ENCODE measurements at regions not wholly inside any gene's neighbourhood (a gene's known extent, or its start where the extent isn't known, plus 50 kb on each side); places are given as distances from the start of the nearest gene placed in this dataset.

DNA sequence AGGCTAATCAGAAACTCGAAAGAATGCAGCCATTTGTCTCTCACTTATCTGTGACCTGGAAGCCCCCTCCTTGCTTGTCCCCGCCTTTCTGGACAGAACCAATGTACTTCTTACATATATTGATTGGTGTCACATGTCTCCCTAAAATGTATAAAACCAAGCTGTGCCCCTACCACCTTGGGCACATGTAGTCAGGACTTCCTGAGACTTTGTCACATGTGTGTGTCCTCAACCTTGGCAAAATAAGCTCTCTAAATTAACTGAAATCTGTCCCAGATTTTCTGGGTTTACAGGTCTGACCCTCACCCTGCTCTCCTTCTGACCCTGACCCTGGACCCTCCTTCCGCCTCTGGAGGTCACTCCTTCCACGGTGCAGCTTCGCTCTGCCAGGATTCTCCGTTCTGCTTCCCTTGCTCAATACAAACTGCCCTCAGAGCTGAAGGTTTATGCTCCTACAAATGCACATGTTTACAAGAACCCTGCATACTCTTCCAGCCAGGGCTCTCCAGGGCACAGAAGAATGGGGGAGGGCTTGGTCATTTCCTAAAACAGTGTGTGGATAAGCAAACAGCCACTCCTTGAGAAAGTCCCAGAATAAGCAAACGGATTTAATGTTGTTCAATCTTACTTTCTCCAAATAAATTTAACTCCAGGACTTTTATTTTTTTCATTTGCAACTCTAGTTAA, 160.5 kb downstream of the ACTL8 start:
- peaks cover 31% of the 10 kb centered on the region for H3K27me3 Mint-ChIP-seq
- no peak overlapping the region for H3K4me3 Mint-ChIP-seq
- H3K9me3 Mint-ChIP-seq (ENCODE audit: low read depth), result no peaks in the 10 kb centered on the region
- no peaks in the 10 kb centered on the region for H3K36me3 Mint-ChIP-seq
- no peak overlapping the region for H3K27ac Mint-ChIP-seq
- no peaks in the 10 kb centered on the region for H3K4me1 Mint-ChIP-seq (ENCODE audit: low read depth)

DNA sequence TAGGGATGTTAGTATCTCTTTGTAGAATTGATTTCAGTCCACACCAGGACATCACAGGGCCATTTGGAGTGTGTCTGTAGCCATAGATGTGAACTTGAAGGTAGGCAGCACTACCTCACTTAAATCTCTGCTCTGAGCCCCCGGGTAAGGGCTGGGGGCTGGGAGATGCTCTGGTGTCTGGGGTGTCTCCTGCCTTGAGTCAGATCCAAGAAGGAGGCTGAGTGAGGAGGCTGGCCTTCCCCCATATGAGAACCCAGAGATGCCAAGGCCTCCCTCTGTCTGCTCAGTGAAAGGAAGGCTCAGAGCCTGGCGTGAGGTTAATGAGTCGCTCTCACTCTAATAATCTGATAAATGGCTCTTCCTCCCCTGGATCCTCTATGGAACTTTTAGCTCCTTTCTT, 161.6 kb downstream of the ACTL8 start:
- Mint-ChIP-seq H3K36me3 (no peaks in the 10 kb centered on the region), H3K9me3 (ENCODE audit: low read depth) (no peaks in the 10 kb centered on the region), H3K4me3 (no peak overlapping the region), H3K27ac (no peak overlapping the region), H3K27me3 (peaks cover 29% of the 10 kb centered on the region), H3K4me1 (ENCODE audit: low read depth) (no peaks in the 10 kb centered on the region)

DNA sequence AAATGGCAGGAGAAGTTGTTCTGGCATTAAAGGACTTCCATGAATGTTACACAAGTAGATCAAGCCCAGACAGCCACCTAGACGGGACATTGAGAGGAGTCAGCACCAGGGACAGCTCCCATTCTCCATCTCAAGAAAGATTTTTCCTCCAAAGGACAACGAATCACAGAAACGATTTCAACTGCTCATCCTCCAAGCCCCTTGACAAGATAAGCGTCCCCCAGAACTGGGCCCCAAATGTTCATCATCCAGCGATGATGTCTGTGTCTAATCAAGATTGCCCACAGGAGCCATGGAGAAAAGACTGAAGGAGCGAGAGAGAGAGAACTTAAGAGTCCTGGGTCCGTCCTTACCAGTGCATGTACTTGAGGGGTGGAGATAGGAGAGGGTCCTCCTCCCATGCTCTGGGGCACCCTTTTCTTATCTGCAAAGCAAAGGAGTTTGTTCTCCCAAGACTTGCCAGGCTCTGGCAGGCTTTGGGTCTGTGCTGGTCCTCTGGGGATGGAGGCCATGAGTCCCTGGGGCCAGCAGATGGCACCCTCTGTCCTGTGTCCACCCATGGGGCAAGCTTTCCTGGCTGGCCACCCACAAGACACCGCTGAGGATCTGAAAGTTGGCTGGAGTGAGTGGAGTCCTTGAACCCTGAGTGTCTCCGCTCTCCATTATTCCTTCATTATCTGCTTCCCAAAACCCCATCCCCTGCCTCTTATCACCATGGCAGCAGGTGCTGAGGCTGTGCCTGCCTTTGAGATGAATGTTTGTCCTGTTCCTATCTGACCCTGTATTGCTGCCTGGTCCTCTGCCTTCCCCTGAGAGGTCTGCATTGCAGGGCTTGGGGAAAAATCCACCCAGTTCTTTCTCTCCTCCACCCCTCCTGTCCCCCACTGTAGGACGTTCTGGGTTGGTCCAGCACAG, 164.6 kb downstream of the ACTL8 start:
- Mint-ChIP-seq H3K27me3 (peaks cover 27% of the 10 kb centered on the region), H3K27ac (no peak overlapping the region), H3K4me3 (no peak overlapping the region), H3K9me3 (ENCODE audit: low read depth) (no peaks in the 10 kb centered on the region), H3K4me1 (ENCODE audit: low read depth) (no peaks in the 10 kb centered on the region), H3K36me3 (no peaks in the 10 kb centered on the region)

DNA sequence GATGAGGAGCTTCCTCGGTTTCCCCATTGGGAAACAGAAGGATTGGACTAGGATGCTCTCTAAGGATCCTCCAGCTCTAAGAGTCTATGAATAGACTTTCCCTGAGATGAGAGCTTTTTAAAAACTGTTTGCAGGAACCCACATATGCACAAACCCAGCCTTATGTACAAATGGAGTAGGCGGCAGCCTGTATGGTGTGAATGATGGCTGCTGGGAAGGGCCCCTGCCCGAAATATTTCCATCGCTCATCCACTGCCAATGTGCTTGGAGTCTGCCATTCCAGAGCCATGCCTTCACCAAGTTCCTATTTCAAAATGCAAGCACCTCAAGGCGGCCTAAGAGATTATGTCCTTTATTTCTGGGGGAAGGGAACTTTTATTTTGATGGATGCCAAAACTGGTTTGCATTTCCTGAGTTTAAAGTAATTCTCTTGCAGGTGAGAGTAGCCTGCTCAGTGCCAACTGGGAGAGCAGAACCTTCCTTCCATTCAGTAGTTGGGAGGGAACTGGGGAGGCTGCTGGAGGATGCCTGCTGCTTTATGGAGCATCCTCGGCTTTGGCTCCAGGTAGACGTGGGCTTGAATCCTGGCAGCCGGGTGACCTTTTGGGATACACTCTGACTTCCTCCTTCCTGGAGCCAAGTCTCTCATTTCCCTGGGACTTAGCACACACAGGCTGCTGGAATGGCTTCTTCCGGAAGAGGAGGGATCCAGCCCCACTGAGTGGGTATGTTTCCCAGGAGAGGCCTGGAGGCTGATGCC, 165.9 kb downstream of the ACTL8 start:
- Mint-ChIP-seq H3K36me3 (no peaks in the 10 kb centered on the region), H3K9me3 (ENCODE audit: low read depth) (no peaks in the 10 kb centered on the region), H3K27ac (no peak overlapping the region), H3K4me3 (no peak overlapping the region), H3K27me3 (peaks cover 27% of the 10 kb centered on the region), H3K4me1 (ENCODE audit: low read depth) (no peaks in the 10 kb centered on the region)

DNA sequence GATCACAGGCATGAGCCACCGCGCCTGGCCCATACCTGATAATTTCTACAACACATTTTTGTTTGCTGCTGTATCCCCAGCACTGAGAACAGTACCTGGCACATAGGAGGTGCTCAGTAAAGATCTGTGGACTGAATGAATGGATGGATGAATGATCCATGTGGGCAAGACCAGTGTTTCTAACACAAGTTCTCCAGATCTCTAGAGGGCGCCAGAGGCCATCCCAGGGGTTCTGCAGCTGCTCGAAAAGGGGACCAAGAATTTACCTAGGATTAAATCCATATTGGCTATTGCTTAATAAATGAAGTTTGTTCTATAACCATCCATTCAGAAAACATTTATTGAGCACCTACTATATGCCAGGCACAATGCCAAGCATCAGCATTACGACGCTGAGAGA, 167.7 kb downstream of the ACTL8 start:
- no peak overlapping the region for H3K4me3 Mint-ChIP-seq
- H3K27me3 Mint-ChIP-seq, result peaks cover 21% of the 10 kb centered on the region
- H3K36me3 Mint-ChIP-seq, result no peaks in the 10 kb centered on the region
- no peaks in the 10 kb centered on the region for H3K9me3 Mint-ChIP-seq (ENCODE audit: low read depth)
- no peak overlapping the region for H3K27ac Mint-ChIP-seq
- H3K4me1 Mint-ChIP-seq (ENCODE audit: low read depth), result no peaks in the 10 kb centered on the region

DNA sequence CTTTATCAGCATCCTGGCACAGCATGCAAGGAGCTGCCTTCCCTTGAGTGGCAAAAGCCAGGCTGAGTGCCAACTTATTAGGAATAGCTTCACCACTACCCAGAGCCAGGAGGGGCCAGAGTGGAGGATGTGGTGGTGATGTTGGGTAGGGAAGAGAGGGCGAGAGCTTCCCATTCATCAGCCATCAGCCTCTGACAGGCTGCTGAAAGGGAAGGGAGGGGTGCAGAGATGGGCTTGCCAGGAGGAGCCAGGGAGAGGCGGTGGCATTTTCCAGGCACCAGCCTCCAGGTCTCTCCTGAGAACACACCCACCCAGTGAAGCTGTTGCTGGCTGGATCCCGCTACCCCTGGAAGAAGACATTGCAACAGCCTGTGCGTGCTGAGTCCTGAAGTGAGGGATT, 168.5 kb downstream of the ACTL8 start:
- Mint-ChIP-seq H3K9me3 (ENCODE audit: low read depth) (no peaks in the 10 kb centered on the region), H3K4me1 (ENCODE audit: low read depth) (no peaks in the 10 kb centered on the region), H3K4me3 (no peak overlapping the region), H3K27me3 (peaks cover 17% of the 10 kb centered on the region), H3K36me3 (no peaks in the 10 kb centered on the region), H3K27ac (no peak overlapping the region)

DNA sequence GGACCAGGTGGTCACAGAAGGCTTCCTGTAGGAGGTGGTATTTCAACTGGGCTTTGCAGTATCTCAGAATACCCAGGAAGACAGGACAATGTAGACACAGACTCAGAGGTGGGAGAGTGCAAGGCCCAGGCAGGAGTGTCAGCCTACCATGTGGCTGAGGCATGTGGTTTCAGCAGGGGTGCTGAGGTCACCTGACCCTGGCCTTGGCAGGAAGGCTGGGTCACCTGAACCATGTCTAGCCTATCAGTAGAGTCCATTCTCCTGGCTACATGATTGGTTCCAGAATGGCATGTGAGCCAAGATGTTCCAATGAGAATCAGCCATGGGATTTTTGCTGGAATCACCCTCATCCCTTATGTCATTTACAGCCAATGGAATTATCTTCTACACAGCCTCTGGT, 169.4 kb downstream of the ACTL8 start:
- H3K9me3 Mint-ChIP-seq (ENCODE audit: low read depth), result no peaks in the 10 kb centered on the region
- no peak overlapping the region for H3K27ac Mint-ChIP-seq
- H3K4me3 Mint-ChIP-seq, result no peak overlapping the region
- H3K36me3 Mint-ChIP-seq, result no peaks in the 10 kb centered on the region
- H3K4me1 Mint-ChIP-seq (ENCODE audit: low read depth), result no peaks in the 10 kb centered on the region
- peaks cover 13% of the 10 kb centered on the region for H3K27me3 Mint-ChIP-seq

DNA sequence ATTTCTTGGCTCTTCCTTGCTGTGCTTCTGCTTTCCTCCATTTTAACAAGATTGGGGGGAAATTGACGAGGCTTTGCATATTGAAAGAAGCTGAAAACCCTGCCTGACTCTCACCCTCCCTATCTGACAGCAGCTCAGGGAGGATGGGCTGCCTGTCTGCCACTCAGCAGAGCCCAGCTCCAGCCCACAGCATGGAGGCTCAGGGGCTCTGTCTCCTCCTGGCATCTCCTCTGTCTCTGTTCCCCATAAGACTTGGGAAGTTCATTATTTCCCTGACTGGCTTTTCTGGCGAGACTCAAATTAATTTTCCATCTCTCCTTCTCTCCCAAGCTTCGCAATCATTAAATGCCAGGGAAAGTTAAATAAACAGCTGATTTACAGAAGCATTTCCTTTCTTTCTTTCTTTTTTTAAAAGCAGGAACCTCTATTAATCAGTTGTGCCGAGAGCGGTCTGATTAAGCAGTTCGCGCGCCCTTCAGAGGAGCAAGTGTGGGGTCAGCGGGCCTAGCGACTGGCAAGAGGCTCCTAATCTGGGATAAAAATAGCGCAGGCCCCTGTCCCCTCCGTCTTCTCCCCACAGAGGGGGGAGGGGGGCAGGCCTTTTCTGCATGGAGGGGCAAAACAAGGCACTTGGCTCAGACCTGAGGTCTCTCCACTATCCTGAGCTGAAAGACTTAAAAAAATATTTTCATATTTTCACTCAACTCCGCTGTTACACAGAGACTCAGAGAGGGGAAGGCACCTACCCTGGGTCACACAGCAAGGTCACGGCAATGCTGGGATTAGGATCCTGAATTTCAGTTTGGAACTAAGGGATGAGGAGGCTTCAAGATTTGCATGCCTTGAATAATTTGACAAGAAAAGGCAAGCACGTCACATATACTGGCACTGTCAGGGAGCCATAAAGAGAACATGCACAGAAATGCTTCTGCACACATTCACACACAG, 170.4 kb downstream of the ACTL8 start:
- H3K9me3 Mint-ChIP-seq (ENCODE audit: low read depth), result no peaks in the 10 kb centered on the region
- no peak overlapping the region for H3K27ac Mint-ChIP-seq
- peaks cover 12% of the 10 kb centered on the region for H3K27me3 Mint-ChIP-seq
- no peak overlapping the region for H3K4me3 Mint-ChIP-seq
- no peaks in the 10 kb centered on the region for H3K4me1 Mint-ChIP-seq (ENCODE audit: low read depth)
- H3K36me3 Mint-ChIP-seq, result no peaks in the 10 kb centered on the region

DNA sequence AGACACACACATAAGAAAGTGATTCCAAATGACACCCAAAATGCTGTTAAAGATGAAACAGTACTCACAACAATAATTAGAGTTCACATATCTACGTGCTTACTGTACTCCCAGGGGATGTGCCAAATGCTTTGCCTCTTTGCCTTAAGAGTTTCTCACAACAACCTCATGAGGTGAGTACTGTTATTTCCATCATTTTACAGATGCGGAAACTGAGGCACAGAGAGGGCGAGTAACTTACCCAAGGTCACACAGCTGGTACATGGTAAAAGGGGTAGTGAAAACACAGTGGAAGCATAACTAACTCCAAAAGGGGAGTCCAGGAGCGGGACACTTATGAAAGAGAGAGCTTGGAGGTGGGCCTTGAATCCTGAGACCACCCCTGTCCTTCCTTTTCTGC, 171.8 kb downstream of the ACTL8 start:
- no peak overlapping the region for H3K4me3 Mint-ChIP-seq
- peaks cover 13% of the 10 kb centered on the region for H3K27me3 Mint-ChIP-seq
- H3K9me3 Mint-ChIP-seq (ENCODE audit: low read depth), result no peaks in the 10 kb centered on the region
- no peaks in the 10 kb centered on the region for H3K4me1 Mint-ChIP-seq (ENCODE audit: low read depth)
- H3K27ac Mint-ChIP-seq, result no peak overlapping the region
- H3K36me3 Mint-ChIP-seq, result no peaks in the 10 kb centered on the region

DNA sequence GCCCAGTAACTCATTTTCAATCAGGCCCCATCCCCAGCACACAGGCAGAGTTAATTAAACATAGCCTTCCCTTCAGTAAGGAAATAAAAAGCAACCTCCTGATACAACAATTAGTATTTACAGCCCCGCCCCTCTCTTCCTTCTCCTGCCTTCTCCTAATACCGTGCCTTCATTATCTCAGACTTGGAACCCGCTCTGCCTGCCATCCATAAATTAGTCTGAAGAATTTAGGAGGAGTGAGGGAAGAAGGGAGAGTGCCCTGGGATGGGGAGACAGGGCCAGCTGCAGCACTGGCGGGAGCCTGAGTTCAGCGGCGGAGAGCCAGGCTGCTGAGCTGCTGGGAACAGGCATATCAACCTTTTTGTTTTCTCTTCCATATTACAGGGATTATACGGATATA, 172.8 kb downstream of the ACTL8 start:
- Mint-ChIP-seq H3K27ac (no peak overlapping the region), H3K4me1 (ENCODE audit: low read depth) (no peaks in the 10 kb centered on the region), H3K36me3 (no peaks in the 10 kb centered on the region), H3K4me3 (no peak overlapping the region), H3K9me3 (ENCODE audit: low read depth) (peaks cover 4% of the 10 kb centered on the region), H3K27me3 (peaks cover 10% of the 10 kb centered on the region)

DNA sequence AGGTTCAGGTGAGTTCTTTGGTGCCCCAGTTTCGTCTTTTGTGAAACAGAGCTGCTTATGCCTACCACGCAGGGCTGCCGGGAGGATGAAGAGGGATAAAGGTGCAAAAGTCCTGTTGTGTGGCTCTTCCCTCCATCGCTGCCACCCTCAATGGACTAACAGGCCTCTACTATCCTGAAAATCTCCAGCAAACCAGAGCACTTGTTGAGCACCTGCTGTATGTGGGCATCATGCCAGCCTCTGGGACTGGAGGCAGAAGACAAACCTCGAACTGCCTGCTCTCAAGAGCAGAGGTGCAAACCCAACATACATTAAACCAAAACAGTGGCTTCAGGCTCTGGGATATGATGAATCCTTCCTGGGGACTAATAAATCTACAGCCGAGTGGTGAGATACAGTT, 174.1 kb downstream of the ACTL8 start:
- H3K27me3 Mint-ChIP-seq, result peaks cover 5% of the 10 kb centered on the region
- peaks cover 4% of the 10 kb centered on the region for H3K9me3 Mint-ChIP-seq (ENCODE audit: low read depth)
- no peak overlapping the region for H3K4me3 Mint-ChIP-seq
- H3K36me3 Mint-ChIP-seq, result no peaks in the 10 kb centered on the region
- no peak overlapping the region for H3K27ac Mint-ChIP-seq
- no peaks in the 10 kb centered on the region for H3K4me1 Mint-ChIP-seq (ENCODE audit: low read depth)

DNA sequence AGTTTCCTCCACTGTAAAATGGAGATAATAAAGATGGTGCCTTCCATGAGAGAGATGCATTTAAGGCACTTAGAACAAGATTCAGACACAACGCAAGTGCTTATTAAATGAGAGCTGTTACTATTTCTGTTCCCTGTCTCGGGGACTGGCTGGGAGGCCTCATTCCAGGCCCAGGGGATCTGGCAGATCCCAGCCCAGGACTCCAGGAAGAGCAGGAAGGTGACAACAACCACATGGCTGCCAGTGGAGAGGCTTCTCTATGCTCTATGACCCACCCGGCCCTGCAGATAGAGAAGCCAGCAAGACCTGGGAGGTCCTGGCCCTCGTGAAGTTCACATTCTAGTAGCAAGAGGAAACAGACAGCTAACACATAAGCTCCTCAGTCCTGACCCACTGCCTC, 175.5 kb downstream of the ACTL8 start:
- Mint-ChIP-seq H3K36me3 (no peaks in the 10 kb centered on the region), H3K9me3 (ENCODE audit: low read depth) (peaks cover 4% of the 10 kb centered on the region), H3K4me1 (ENCODE audit: low read depth) (no peaks in the 10 kb centered on the region), H3K27ac (no peak overlapping the region), H3K27me3 (peaks cover 5% of the 10 kb centered on the region), H3K4me3 (no peak overlapping the region)

DNA sequence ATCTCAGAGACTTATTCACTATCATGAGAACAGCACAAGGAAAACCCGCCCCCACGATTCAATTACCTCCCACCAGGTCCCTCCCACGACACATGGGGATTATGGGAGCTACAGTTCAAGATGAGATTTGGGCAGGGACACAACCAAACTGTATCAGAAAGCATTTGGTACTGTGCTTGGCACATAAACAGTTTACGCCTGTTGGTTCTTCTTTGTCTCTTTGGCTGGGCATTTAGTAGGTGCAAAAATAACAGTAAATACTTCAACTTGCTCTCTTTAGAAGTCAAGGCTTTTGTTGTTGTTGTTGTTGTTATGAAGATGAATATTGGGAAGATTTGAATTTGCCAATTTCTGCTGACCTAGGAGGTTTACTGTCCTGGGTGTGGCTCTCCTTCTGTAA, 175.4 kb upstream of the IGSF21 start:
- Mint-ChIP-seq H3K27ac (no peak overlapping the region), H3K27me3 (peaks cover 2% of the 10 kb centered on the region), H3K4me1 (ENCODE audit: low read depth) (no peaks in the 10 kb centered on the region), H3K9me3 (ENCODE audit: low read depth) (peaks cover 4% of the 10 kb centered on the region), H3K36me3 (no peaks in the 10 kb centered on the region), H3K4me3 (no peak overlapping the region)

DNA sequence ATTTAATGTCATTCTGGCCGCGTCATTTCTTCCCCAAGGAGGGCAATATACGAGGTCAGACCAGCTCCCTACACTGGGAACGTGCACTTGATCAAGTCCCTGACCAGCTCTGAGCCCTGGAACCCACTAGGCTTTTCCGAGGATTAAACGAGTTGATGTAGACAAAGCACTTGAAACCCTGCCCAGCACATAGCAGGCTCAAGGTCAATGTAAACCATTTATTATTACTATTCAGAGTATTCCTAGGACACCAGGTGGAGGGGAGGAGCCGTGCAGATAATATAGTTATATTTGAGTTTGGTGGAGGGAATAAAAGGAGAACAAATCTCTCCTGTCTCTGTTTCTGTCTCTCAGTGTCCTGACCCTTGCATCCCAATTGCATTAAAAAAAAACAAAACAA, 174.1 kb upstream of the IGSF21 start:
- peaks cover 2% of the 10 kb centered on the region for H3K27me3 Mint-ChIP-seq

More for the DNA sequence above, 174.1 kb upstream of the IGSF21 start:
- H3K4me1 Mint-ChIP-seq (ENCODE audit: low read depth), result no peaks in the 10 kb centered on the region
- no peak overlapping the region for H3K27ac Mint-ChIP-seq
- H3K9me3 Mint-ChIP-seq (ENCODE audit: low read depth), result peaks cover 4% of the 10 kb centered on the region
- no peaks in the 10 kb centered on the region for H3K36me3 Mint-ChIP-seq
- no peak overlapping the region for H3K4me3 Mint-ChIP-seq
